H9 (cell line): ENCODE measurements at regions not wholly inside any gene's neighbourhood (a gene's known extent, or its start where the extent isn't known, plus 50 kb on each side); places are given as distances from the start of the nearest gene placed in this dataset.

Experiments
- DNase-seq: peaks from one replicate; pipeline ENCODE4 v3.0.0-alpha.2; 2017
- H2AFZ ChIP-seq: one replicate; pipeline ENCODE4 v1.6.1; 2013; ENCODE audit warnings: mild to moderate bottlenecking, low read length, control low read depth, moderate library complexity
- H2AK5ac ChIP-seq: 2 replicates; pipeline ENCODE4 v1.6.1; 2013; ENCODE audit warnings: low read length, control low read depth, mixed read lengths; ENCODE audit not compliant: insufficient read length
- H2BK120ac ChIP-seq: one replicate; pipeline ENCODE4 v1.6.1; 2013; ENCODE audit warnings: low read depth, mild to moderate bottlenecking, low read length, control low read depth, inconsistent platforms; ENCODE audit not compliant: poor library complexity, severe bottlenecking
- H2BK12ac ChIP-seq: 2 replicates; pipeline ENCODE4 v1.6.1; 2013; ENCODE audit warnings: low read length, control low read depth, mixed read lengths, low read depth; ENCODE audit not compliant: insufficient read length
- H2BK15ac ChIP-seq: 2 replicates; pipeline ENCODE4 v1.6.1; 2013; ENCODE audit warnings: low read depth, low read length, control low read depth
- H2BK20ac ChIP-seq: one replicate; pipeline ENCODE4 v1.6.1; 2013; ENCODE audit warnings: low read depth, mild to moderate bottlenecking, low read length, control low read depth, inconsistent platforms; ENCODE audit not compliant: poor library complexity, severe bottlenecking
- H2BK5ac ChIP-seq: 2 replicates; pipeline ENCODE4 v1.6.1; 2013; ENCODE audit warnings: low read length, control low read depth, mixed read lengths; ENCODE audit not compliant: insufficient read length
- H3K14ac ChIP-seq: 2 replicates; pipeline ENCODE4 v1.6.1; 2013; ENCODE audit warnings: low read length, control low read depth; ENCODE audit not compliant: insufficient read depth
- H3K18ac ChIP-seq: 2 replicates; pipeline ENCODE4 v1.6.1; 2013; ENCODE audit warnings: low read depth, mild to moderate bottlenecking, mixed read lengths, low read length, control low read depth; ENCODE audit not compliant: insufficient read length
- H3K23ac ChIP-seq: 2 replicates; pipeline ENCODE4 v1.6.1; 2013; ENCODE audit warnings: low read length, control low read depth, mixed read lengths, low read depth; ENCODE audit not compliant: insufficient read length
- H3K23me2 ChIP-seq: 2 replicates; pipeline ENCODE4 v1.6.1; 2013; ENCODE audit warnings: low read depth, mild to moderate bottlenecking, mixed read lengths, low read length, control low read depth; ENCODE audit not compliant: insufficient read length, poor library complexity, severe bottlenecking
- H3K27ac ChIP-seq: 2 replicates; pipeline ENCODE4 v1.5.1; 2013; ENCODE audit warnings: low read length, control low read depth, mixed read lengths, low read depth; ENCODE audit not compliant: insufficient read length
- H3K27me3 ChIP-seq: 2 replicates; pipeline ENCODE4 v1.6.1; 2013; ENCODE audit warnings: low read length, control low read depth, inconsistent platforms; ENCODE audit not compliant: insufficient read depth
- H3K4ac ChIP-seq: 2 replicates; pipeline ENCODE4 v1.6.1; 2013; ENCODE audit warnings: low read depth, mild to moderate bottlenecking, control low read depth, inconsistent platforms, low read length, moderate library complexity
- H3K4me1 ChIP-seq: 2 replicates; pipeline ENCODE4 v1.6.1; 2013; ENCODE audit warnings: low read length, control low read depth, inconsistent platforms; ENCODE audit not compliant: insufficient read depth
- H3K4me2 ChIP-seq: 2 replicates; pipeline ENCODE4 v1.6.1; 2013; ENCODE audit warnings: low read length, control low read depth, mixed read lengths; ENCODE audit not compliant: insufficient read length, insufficient read depth
- H3K56ac ChIP-seq: 2 replicates; pipeline ENCODE4 v1.6.1; 2013; ENCODE audit warnings: low read depth, mild to moderate bottlenecking, mixed read lengths, low read length, control low read depth; ENCODE audit not compliant: insufficient read length
- H3K79me1 ChIP-seq: 2 replicates; pipeline ENCODE4 v1.6.1; 2013; ENCODE audit warnings: low read depth, mild to moderate bottlenecking, moderate library complexity, low read length, control low read depth, inconsistent platforms; ENCODE audit not compliant: insufficient read depth, poor library complexity, severe bottlenecking
- H3K79me2 ChIP-seq: 2 replicates; pipeline ENCODE4 v1.6.1; 2013; ENCODE audit warnings: low read length, control low read depth, inconsistent platforms; ENCODE audit not compliant: insufficient read depth
- H3K9ac ChIP-seq: 2 replicates; pipeline ENCODE4 v1.6.1; 2013; ENCODE audit warnings: low read length, control low read depth, mixed read lengths; ENCODE audit not compliant: insufficient read length; ENCODE audit errors: extremely low read depth
- H3K9me3 ChIP-seq: one replicate; pipeline ENCODE4 v1.6.1; 2013; ENCODE audit warnings: low read depth, low read length, inconsistent platforms; ENCODE audit not compliant: control insufficient read depth
- H3T11ph ChIP-seq: one replicate; pipeline ENCODE4 v1.6.1; 2013; ENCODE audit warnings: mild to moderate bottlenecking, low read length, control low read depth, inconsistent platforms
- H4K20me1 ChIP-seq: one replicate; pipeline ENCODE4 v1.6.1; 2013; ENCODE audit not compliant: control insufficient read depth, insufficient read length, insufficient read depth
- H4K5ac ChIP-seq: 2 replicates; pipeline ENCODE4 v1.6.1; 2013; ENCODE audit warnings: low read depth, mild to moderate bottlenecking, mixed read lengths, low read length, control low read depth; ENCODE audit not compliant: insufficient read length
- H4K8ac ChIP-seq: replicated peaks from 2 replicates; pipeline ENCODE4 v1.6.1; 2013; ENCODE audit warnings: low read length, control low read depth, mixed read lengths, low read depth; ENCODE audit not compliant: insufficient read length
- H4K91ac ChIP-seq: 2 replicates; pipeline ENCODE4 v1.6.1; 2013; ENCODE audit warnings: low read depth, mild to moderate bottlenecking, moderate library complexity, mixed read lengths, low read length, control low read depth; ENCODE audit not compliant: insufficient read length
- H3K27ac Mint-ChIP-seq, 3 experiments: 2 replicates in 2 of 3; 3 replicates in 1 of 3; pipeline ENCODE4 v1.8.0; 2020 to 2021; ENCODE audit warnings: mixed read lengths in 3 of 3, mild to moderate bottlenecking in 1 of 3, moderate library complexity in 1 of 3
- H3K27me3 Mint-ChIP-seq: 2 replicates; pipeline ENCODE4 v1.8.0; 2021; ENCODE audit warnings: low read depth, mild to moderate bottlenecking, moderate library complexity, mixed read lengths
- H3K36me3 Mint-ChIP-seq, 3 experiments: 2 replicates in 2 of 3; 3 replicates in 1 of 3; pipeline ENCODE4 v1.8.0; 2020 to 2021; ENCODE audit warnings: low read depth in 3 of 3, mixed read lengths in 3 of 3; ENCODE audit not compliant: insufficient read depth in 1 of 3
- H3K4me1 Mint-ChIP-seq, 2 experiments: 2 replicates each; pipeline ENCODE4 v1.8.0; 2020; ENCODE audit warnings: mixed read lengths in 2 of 2
- H3K4me3 Mint-ChIP-seq, 2 experiments: 2 replicates in 1 of 2; 3 replicates in 1 of 2; pipeline ENCODE4 v1.8.0; 2020 to 2021; ENCODE audit warnings: mild to moderate bottlenecking in 2 of 2, mixed read lengths in 2 of 2, moderate library complexity in 1 of 2
- H3K9me3 Mint-ChIP-seq, 2 experiments: 2 replicates in 1 of 2; 3 replicates in 1 of 2; pipeline ENCODE4 v1.8.0; 2020; ENCODE audit warnings: mild to moderate bottlenecking in 2 of 2, mixed read lengths in 2 of 2, moderate library complexity in 1 of 2
- WGBS: extraction: QIAGEN DNeasy Blood & Tissue Kit; methylation state at CpG from one replicate; pipeline ENCODE4 v1.1.7; 2013; ENCODE audit warnings: missing lambda C conversion rate, low lambda C conversion rate, mixed read lengths; ENCODE audit not compliant: insufficient read length; ENCODE audit errors: extremely low coverage; 5-methylcytosine and 5-hydroxymethylcytosine counted together
- TF ChIP-seq, protein P1 (sequence below): fragments of 200-600 bp; sonication (generic); conservative IDR thresholded peaks from 3 replicates; pipeline ENCODE4 v1.8.0; 2021; ENCODE audit warnings: antibody characterized with exemption, mild to moderate bottlenecking

DNA sequence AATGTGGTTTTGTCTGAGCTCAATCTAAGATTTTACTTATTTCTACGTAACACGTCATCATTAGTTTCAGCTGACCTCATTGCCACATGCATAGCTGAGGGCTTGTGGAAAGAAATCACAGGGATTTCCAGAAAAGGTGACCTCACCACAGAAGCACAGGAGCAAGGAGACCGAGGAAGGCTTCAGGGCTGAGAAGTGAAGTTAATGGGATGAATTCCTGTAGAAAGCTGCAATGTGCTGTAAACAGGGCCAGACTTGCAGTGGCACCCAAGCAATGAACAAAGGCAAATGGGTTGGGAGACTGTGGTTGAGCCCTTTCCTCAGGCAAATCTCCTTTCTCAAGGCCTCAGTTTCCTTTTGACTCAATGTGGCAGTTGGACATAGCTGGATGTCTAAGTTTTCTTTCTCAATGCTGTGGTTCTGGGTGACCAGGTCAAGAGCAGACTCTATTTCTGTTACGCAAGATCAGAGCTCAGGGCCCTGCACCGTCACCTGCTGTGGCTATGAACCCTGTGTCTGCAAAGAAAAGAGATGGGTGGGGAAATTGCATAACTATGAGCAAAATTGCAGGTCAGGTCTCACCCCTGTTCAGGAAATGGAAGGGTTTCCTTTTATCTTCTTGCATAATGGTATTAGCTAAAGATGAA, 252.2 kb upstream of the TBL1XR1 start:
- Histone ChIP-seq H3K79me1 (no peaks in the 10 kb centered on the region), H2BK20ac (no peak overlapping the region), H2BK12ac (no peak overlapping the region), H3K23ac (no peak overlapping the region), H4K20me1 (no peaks in the 10 kb centered on the region), H3T11ph (no peak overlapping the region), H3K79me2 (no peaks in the 10 kb centered on the region), H3K56ac (no peak overlapping the region), H3K9ac (no peak overlapping the region), H4K8ac (no peak overlapping the region), H3K23me2 (no peaks in the 10 kb centered on the region), H3K27me3 (no peaks in the 10 kb centered on the region), H4K5ac (no peak overlapping the region), H2AFZ (no peak overlapping the region), H3K9me3 (no peaks in the 10 kb centered on the region), H3K14ac (no peak overlapping the region), H3K4ac (no peak overlapping the region), H3K27ac (no peak overlapping the region), H4K91ac (no peak overlapping the region), H3K4me1 (no peaks in the 10 kb centered on the region), H2BK15ac (no peak overlapping the region), H2BK5ac (no peak overlapping the region), H3K4me2 (no peak overlapping the region), H2BK120ac (no peak overlapping the region), H3K18ac (no peak overlapping the region), H2AK5ac (no peak overlapping the region)
- H3K9me3 Mint-ChIP-seq, result no peaks in the 10 kb centered on the region
- H3K36me3 Mint-ChIP-seq, result no peaks in the 10 kb centered on the region
- no peak for DNase-seq
- H3K4me3 Mint-ChIP-seq, result no peak overlapping the region
- TF ChIP-seq, protein P1, sequence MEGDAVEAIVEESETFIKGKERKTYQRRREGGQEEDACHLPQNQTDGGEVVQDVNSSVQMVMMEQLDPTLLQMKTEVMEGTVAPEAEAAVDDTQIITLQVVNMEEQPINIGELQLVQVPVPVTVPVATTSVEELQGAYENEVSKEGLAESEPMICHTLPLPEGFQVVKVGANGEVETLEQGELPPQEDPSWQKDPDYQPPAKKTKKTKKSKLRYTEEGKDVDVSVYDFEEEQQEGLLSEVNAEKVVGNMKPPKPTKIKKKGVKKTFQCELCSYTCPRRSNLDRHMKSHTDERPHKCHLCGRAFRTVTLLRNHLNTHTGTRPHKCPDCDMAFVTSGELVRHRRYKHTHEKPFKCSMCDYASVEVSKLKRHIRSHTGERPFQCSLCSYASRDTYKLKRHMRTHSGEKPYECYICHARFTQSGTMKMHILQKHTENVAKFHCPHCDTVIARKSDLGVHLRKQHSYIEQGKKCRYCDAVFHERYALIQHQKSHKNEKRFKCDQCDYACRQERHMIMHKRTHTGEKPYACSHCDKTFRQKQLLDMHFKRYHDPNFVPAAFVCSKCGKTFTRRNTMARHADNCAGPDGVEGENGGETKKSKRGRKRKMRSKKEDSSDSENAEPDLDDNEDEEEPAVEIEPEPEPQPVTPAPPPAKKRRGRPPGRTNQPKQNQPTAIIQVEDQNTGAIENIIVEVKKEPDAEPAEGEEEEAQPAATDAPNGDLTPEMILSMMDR, result no peak
- no peak overlapping the region; a peak in 1 of 7 replicates for H3K27ac Mint-ChIP-seq
- H3K27me3 Mint-ChIP-seq, result no peaks in the 10 kb centered on the region
- WGBS, result no CpG with 5 or more reads among the region's 5 CpGs
- H3K4me1 Mint-ChIP-seq, result no peaks in the 10 kb centered on the region
